NB4 (cell line): ENCODE measurements at regions not wholly inside any gene's neighbourhood (a gene's known extent, or its start where the extent isn't known, plus 50 kb on each side); places are given as distances from the start of the nearest gene placed in this dataset.

ENCODE experiments used
- DNase-seq: peaks from one replicate; pipeline ENCODE4 v3.0.0; 2010; ENCODE audit warnings: low read depth
- H3K4me3 ChIP-seq: one replicate; pipeline ENCODE4 v1.5.1; 2011; ENCODE audit warnings: mild to moderate bottlenecking, low read depth, low read length, moderate library complexity
- CTCF ChIP-seq: IDR thresholded peaks from one replicate; pipeline ENCODE4 v1.5.1; 2012; ENCODE audit warnings: low read depth, low read length
- MAX ChIP-seq: IDR thresholded peaks from 2 replicates; pipeline ENCODE4 v1.6.1; 2011; ENCODE audit warnings: low read depth, low read length
- MYC ChIP-seq: IDR thresholded peaks from 2 replicates; pipeline ENCODE4 v1.6.1; 2011; ENCODE audit warnings: low read depth, low read length
- POLR2A ChIP-seq: IDR thresholded peaks from 2 replicates; pipeline ENCODE4 v1.6.1; 2011; ENCODE audit warnings: mild to moderate bottlenecking; ENCODE audit not compliant: insufficient read length; ENCODE audit errors: extremely low read depth

GRCh38 chr11:38282718-38283117, 1684.7 kb upstream of the RAG2 start:
- no peak overlapping the region for H3K4me3 ChIP-seq
- no peak for DNase-seq
- TF ChIP-seq MYC (no peak), MAX (no peak), CTCF (no peak), POLR2A (no peak)

- no peak for DNase-seq
- TF ChIP-seq MYC (no peak), CTCF (no peak), MAX (no peak), POLR2A (no peak)
- no peak overlapping the region for H3K4me3 ChIP-seq
Observed at GRCh38 chr11:38278457-38279141, 1680.6 kb upstream of the RAG2 start.

- no peak for DNase-seq
- TF ChIP-seq MAX = no peak
- no peak for TF ChIP-seq CTCF
- TF ChIP-seq POLR2A = no peak
- TF ChIP-seq MYC = no peak
Observed at GRCh38 chr11:38274031-38274430, 1676.0 kb upstream of the RAG2 start.

GRCh38 chr11:38272376-38272775, 1674.3 kb upstream of the RAG2 start:
- no peak for DNase-seq
- TF ChIP-seq MYC = no peak
- no peak for TF ChIP-seq CTCF
- TF ChIP-seq POLR2A = no peak
- TF ChIP-seq MAX = no peak
- no peak overlapping the region for H3K4me3 ChIP-seq

More at GRCh38 chr11:38274031-38274430, 1676.0 kb upstream of the RAG2 start:
- no peak overlapping the region for H3K4me3 ChIP-seq

- DNase-seq = no peak
- TF ChIP-seq MAX (no peak), MYC (no peak), CTCF (no peak), POLR2A (no peak)
- no peak overlapping the region for H3K4me3 ChIP-seq
Observed at GRCh38 chr11:38266691-38267090, 1668.7 kb upstream of the RAG2 start.
